NB4 (cell line): ENCODE measurements at regions not wholly inside any gene's neighbourhood (a gene's known extent, or its start where the extent isn't known, plus 50 kb on each side); places are given as distances from the start of the nearest gene placed in this dataset.

Experiments used
- DNase-seq: peaks from one replicate; pipeline ENCODE4 v3.0.0; 2010; ENCODE audit warnings: low read depth
- H3K4me3 ChIP-seq: one replicate; pipeline ENCODE4 v1.5.1; 2011; ENCODE audit warnings: mild to moderate bottlenecking, low read depth, low read length, moderate library complexity
- MYC ChIP-seq: IDR thresholded peaks from 2 replicates; pipeline ENCODE4 v1.6.1; 2011; ENCODE audit warnings: low read depth, low read length
- POLR2A ChIP-seq: IDR thresholded peaks from 2 replicates; pipeline ENCODE4 v1.6.1; 2011; ENCODE audit warnings: mild to moderate bottlenecking; ENCODE audit not compliant: insufficient read length; ENCODE audit errors: extremely low read depth
- TF ChIP-seq, protein P1 (sequence below): IDR thresholded peaks from 2 replicates; pipeline ENCODE4 v1.6.1; 2011; ENCODE audit warnings: low read depth, low read length
- TF ChIP-seq, protein P2 (sequence below): IDR thresholded peaks from one replicate; pipeline ENCODE4 v1.5.1; 2012; ENCODE audit warnings: low read depth, low read length

DNA sequence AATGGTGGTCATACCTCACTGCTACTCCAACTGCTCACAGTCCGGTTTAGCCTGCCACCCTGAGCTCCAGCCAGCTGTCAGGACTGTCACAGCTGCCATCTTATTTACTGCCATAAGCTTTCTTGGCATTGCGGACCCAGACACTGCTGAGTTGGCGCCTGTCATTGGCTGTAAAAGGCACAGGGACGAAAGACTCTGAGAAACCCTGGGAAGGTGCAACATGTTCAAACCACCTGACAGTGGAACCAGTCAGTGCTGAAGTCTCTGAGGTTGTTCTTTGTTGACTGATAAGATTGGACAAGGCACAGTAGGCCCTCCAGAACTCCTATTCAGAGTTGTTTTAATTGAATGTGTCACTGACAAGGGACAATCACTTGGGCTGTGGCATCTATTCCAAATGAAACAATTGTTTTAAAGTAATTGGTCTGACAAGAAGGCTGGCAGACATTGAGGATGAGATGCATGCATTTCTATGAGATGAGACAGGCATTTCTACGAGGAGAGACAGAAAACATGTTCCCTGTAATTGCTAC, 927.8 kb downstream of the STPG2 start:
- DNase-seq: no peak
- no peak overlapping the region for H3K4me3 ChIP-seq
- TF ChIP-seq, protein P1, sequence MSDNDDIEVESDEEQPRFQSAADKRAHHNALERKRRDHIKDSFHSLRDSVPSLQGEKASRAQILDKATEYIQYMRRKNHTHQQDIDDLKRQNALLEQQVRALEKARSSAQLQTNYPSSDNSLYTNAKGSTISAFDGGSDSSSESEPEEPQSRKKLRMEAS: no peak
- TF ChIP-seq, protein P2, sequence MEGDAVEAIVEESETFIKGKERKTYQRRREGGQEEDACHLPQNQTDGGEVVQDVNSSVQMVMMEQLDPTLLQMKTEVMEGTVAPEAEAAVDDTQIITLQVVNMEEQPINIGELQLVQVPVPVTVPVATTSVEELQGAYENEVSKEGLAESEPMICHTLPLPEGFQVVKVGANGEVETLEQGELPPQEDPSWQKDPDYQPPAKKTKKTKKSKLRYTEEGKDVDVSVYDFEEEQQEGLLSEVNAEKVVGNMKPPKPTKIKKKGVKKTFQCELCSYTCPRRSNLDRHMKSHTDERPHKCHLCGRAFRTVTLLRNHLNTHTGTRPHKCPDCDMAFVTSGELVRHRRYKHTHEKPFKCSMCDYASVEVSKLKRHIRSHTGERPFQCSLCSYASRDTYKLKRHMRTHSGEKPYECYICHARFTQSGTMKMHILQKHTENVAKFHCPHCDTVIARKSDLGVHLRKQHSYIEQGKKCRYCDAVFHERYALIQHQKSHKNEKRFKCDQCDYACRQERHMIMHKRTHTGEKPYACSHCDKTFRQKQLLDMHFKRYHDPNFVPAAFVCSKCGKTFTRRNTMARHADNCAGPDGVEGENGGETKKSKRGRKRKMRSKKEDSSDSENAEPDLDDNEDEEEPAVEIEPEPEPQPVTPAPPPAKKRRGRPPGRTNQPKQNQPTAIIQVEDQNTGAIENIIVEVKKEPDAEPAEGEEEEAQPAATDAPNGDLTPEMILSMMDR: no peak
- TF ChIP-seq POLR2A (no peak), MYC (no peak)

DNA sequence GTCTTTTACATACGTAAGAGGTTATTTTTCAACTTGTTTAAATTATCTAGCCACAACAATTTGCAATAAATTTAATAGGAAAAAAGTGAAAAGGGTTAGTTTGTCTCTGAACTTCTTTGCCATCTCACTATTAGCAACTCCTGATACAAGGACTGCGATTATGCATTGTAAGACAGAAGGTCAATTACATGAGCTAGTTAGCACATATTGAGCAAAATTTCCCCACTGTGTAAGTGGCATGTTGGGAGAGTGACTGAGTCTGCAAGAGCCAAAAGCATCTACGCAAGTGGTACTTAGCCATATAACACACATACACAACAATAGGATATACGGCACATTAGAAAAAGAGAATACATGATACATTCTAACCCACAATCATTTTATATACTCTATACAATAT, 927.2 kb downstream of the STPG2 start:
- no peak for DNase-seq
- TF ChIP-seq MYC (no peak), POLR2A (no peak)
- TF ChIP-seq, protein P2: no peak
- TF ChIP-seq, protein P1: no peak
- no peak overlapping the region for H3K4me3 ChIP-seq

DNA sequence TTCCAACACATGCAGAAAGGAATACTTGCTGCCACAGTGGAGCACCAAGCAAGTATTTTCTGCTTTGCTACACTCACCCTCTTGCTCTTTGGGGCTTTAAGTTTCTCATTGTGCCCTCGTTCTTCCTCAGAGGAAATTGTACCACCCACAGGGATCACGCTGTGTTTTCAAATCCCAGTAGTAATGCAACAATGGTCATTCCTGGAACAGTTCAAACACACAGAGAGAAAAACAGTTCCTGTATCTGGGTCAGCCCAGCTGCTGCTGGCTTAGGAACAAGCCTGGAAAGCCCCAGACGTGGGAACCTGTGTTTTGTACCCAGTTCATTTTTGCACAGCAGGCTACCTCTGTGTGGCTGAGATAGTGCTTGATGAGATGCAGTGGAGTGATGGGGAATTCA, 907.8 kb downstream of the STPG2 start:
- no peak for DNase-seq
- H3K4me3 ChIP-seq: no peak overlapping the region
- TF ChIP-seq, protein P2: no peak
- TF ChIP-seq POLR2A: no peak
- TF ChIP-seq MYC: no peak
- TF ChIP-seq, protein P1: no peak

DNA sequence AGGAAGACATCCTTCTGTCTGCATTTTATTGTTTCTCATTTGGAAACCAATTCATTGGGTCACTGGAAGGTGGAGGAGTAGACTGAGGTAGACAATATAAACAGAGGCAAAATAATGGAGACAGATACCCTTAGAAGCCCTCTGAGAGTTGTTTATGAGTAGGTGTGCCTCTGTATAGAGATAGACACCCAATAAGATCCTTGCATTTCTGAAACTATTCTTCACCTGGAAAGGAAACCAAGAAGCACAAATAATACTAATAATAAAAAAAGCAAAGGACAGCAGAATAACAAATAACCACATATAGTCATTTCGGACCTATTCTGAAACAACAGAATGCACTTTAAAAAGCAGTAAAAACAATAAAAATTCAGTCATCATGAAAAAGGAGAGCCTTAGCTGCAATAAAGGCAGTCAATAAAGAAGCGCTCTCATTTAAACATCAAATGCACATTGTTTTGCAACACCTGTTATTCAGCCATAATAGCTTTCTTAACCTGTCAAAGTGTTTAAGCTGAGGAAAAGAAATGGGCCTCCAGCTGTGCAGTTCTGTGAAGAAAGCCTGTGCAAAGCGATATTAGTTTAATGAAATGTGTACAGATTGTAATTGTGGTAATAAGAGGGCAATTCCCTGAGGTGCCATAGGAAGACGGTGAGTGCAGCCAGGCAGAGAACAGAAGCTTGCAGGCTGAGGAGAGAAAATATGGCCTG, 904.2 kb downstream of the STPG2 start:
- no peak for DNase-seq
- no peak for TF ChIP-seq MYC
- TF ChIP-seq, protein P1: no peak
- no peak for TF ChIP-seq POLR2A
- TF ChIP-seq, protein P2: no peak
- no peak overlapping the region for H3K4me3 ChIP-seq

DNA sequence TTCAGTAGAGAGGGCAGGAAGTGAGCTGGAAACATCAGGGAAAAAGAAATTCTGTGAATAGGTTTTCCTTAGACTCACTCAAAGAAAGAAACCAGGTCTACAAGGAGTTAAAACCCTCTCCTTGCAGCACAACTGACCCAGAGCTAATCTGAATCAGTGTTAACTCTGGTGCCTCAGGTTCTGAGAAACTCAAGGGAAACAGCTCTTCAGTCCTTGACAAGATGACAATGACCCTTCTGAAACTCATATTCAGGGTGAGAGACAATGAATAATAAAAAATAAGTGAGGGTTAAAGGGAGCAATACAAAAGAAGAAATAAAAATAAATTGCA, 903.6 kb downstream of the STPG2 start:
- TF ChIP-seq POLR2A: no peak
- TF ChIP-seq MYC: no peak
- TF ChIP-seq, protein P2: no peak
- TF ChIP-seq, protein P1: no peak
- no peak overlapping the region for H3K4me3 ChIP-seq
- DNase-seq: no peak
